ENCODE measurements at regions not wholly inside any gene's neighbourhood (a gene's known extent, or its start where the extent isn't known, plus 50 kb on each side); places are given as distances from the start of the nearest gene placed in this dataset.
"Not testable (repeated sequence)": the region's sequence is repeated elsewhere in the genome, so short reads cannot be mapped to it uniquely, and the experiment has no call there.

GRCh38 chrX:40406330-40406859 is 174.4 kb upstream of the ATP6AP2 start:
- no peak for DNase-seq

DNA sequence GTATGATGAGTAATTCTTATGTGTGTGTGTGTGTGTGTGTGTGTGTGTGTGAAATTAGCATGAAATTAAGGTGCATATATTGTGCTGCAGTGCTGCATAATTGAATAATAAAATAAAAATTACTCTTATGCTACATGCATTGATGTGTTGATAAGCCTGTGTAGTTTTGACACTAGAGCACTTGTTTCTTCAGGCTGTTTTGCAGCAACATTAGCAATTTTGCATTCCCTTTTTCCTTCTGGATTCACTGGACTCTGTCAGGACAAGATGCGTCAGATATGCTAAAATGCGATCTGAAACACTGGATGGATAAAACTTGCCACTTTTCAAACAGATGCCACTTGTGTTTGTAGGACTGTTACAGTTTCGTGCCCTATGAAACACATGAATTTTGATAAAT is 175.4 kb upstream of the ATP6AP2 start:
- DNase-seq = no peak

DNA sequence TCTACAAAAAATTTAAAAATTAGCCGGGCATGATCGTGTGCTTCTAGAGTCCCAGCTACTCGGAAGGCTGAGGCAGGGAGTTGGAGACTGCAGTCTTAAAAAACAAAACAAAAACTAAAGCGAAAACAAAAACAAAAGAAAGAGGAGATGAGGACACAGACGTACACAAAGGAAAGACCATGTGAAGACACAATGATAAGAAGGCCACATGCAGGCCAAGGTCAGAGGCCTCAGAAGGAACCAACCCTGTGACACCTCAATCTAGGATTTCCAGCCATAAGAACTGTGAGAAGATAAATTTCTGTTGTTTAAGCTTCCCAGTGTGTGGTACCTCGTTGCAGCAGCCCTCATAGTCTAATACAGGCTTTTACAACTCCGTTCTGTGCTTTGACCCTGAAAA is 177.0 kb upstream of the ATP6AP2 start:
- DNase-seq = no peak

DNA sequence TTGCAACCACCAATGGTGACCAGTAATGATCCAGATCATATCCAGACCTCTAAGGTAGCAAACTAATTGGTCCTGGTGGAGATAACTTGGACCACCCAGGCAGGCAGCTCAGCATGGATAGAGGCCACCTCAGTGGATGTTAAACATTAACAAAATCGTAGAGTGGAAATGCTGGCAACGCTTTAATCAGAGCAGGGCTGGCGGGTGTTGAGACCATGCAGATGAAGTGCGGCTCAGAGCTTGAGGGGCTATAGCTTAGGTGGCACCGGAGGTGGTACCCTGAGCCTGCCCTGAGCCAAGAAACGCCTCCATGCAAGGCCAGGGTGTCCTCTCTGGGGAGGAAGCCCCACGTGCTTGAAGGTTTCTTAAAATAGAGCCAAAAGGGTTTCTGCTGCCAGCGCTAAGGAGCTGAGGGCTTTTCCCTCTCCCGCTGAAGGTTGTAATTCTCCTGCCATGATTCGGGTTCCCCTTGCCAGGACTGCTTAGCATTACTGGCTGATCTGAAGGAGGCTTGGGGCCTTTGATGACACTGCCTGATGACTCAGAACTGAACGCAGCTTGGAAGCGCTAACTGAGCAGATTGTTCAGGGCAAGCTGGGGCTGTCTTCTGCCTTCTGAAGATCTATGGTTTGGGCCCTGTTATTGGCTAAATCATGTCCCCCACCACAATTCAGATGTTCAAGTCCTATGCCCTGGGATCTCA is 177.8 kb upstream of the ATP6AP2 start:
- DNase-seq = no peak

- DNase-seq = no peak
Observed at GRCh38 chrX:40395102-40395501, 185.7 kb upstream of the ATP6AP2 start.

- no peak for DNase-seq
Observed at GRCh38 chrX:40394302-40394701, 186.5 kb upstream of the ATP6AP2 start.

DNA sequence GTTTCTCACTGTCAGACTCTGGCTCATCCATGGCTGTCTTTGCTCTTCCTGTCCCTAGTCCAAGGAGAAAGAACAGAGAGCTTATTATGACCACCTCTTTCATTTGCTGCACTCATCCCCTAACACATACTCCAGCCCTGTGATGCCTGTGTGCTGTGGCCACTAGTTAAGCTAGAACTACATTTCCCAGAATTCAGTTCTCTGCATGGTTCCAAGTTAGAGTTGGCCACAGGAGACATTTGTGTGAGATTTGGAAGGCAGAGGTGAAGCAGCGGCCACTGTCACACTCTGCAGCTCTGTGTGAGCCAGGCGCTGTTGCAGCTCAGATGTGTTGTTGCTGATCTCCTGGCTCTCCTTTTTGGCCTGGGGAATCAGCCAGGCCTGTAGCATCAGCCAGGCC is 188.2 kb upstream of the ATP6AP2 start:
- DNase-seq = no peak

GRCh38 chrX:40391662-40392061 is 189.1 kb upstream of the ATP6AP2 start:
- no peak for DNase-seq

GRCh38 chrX:40389555-40389954 is 191.2 kb upstream of the ATP6AP2 start:
- DNase-seq = no peak

- no peak for DNase-seq
Observed at GRCh38 chrX:40388441-40388840, 192.3 kb upstream of the ATP6AP2 start.

DNA sequence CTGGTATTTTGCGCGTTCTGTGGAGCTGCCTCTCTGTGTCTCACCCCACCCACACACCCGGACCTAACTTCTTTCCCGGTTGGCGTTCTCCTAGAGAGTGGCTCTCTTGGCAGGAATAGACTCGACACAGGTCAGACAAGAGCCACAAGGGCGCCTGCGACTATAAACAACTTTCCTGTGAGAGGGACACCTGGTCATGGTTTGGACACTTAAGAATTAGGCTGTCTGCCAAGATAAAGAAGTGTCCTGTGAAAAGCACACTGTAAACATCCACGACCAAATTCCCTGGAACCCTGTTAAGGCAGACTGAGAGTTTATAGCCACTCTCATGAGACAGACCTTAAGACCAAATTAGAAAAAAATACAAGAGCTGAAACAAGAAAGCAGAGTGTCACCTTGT is 192.9 kb upstream of the ATP6AP2 start:
- DNase-seq = not testable (repeated sequence)

DNA sequence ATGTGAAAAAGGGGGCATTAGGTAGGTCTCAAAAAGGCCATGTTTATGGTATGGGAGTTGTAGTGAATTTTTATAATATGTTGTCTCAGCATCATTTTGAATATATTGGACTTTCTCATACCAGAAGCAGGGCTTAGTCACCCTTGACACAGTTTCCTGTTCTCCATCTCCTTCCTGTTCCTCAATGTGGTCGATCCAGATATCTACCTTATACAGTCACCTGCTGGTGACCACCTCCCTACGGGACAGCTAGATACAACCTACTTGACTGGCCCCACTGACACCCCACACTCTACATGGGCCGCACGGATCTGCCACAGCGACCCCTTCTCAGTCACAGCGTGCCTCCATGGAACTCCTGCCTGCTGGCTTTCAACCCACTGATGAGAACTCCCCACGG is 193.5 kb upstream of the ATP6AP2 start:
- DNase-seq = not testable (repeated sequence)

- DNase-seq = no peak
Observed at GRCh38 chrX:40385682-40386081, 195.1 kb upstream of the ATP6AP2 start.

DNA sequence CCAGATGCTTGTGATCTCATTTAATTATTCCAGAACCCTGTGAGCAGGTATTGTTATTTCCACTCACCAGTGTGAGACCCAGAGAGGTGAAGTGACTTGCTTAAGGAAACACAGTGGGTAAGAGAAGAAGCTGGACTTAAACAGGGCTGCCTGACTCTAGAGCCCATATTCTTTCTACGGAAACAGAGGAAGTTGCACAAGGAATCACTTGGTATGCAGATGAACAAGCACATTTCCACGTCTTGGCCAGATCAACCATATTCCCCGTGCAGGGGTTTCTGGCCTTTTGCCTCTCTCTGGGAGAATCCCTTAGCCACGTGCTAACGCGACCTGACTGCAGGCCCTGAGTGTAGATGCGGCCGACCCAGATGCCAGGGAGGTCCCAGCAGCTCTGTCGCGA is 195.5 kb upstream of the ATP6AP2 start:
- DNase-seq = no peak

DNA sequence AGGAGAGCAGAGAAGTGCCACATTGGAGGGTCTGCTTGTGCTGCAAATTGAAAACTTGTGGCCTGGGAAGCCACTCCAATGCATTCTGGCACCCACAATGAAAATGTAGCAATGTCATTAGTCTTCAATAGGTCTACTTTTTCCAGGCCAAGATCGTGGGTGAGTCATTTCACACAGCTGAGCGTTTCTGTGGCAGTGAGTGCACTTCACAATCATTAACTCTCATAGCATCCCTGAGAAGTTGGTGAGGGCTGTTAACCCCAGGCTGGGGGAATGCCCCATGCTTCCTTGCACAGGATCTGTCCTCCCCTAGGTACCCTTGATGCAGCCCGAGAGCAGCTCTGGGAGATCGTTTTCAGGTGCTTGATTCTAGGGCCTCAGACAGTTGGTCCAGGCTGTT is 196.8 kb upstream of the ATP6AP2 start:
- no peak for DNase-seq

GRCh38 chrX:40383360-40383759 is 197.4 kb upstream of the ATP6AP2 start:
- DNase-seq = peak; percentile 21

- DNase-seq = no peak
Observed at GRCh38 chrX:40380655-40381488, 199.9 kb upstream of the ATP6AP2 start.

DNA sequence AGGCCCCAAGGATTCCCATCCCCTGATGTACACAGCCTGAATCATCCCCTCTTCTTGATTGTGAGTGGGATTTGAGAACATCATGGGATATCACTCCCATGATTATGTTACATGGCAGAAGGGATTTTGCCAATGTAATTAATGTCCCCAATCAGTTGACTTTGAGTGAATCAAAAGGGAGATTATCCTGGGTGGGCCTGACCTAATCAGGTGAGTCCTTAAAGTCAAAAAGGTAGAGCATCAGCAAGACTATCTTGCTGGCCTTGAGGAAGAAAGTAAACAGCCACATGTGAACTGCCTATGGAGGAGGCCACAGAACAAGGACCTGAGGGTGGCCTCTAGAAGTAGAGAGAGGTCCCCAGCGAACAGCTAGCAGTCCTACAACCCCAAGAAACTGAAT is 203.1 kb upstream of the ATP6AP2 start:
- DNase-seq = no peak

DNA sequence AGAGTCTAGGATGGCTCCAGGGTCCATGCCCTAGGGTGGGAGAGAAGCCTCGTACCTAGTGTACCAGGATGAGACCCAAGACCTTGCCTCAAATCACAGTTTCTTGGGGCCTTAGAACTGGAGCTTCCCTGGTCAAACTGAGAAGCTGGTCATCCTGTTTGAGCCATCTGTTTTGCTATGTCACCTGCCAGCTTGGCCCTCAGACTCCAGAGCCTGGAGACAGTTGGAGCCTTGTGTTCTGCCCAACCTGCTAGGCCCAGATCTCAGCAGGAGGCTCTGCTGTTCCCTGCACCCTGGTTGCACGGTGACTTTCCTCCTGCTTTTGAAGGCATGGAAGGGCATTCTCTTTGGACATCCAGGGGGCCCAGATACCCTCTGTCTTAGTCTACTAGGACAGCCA is 206.3 kb upstream of the ATP6AP2 start:
- no peak for DNase-seq

DNA sequence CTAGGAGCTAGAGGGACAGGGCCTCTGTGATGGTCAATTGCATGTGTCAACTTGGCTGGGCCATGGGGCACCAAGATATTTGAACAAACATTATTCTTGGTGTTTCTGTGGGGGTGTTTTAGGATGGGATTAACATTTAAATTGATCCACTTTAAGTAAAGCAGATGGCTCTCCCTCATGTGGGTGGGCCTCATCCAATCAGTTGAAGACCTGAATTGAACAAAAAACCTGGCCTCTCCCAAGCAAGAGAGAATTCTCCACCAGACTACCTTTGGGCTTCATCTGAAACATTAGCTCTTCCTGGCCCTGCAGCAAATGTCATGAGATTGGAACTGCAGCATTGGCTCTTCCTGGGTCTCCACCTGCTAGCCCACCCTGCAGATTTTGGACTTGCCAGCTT is 207.1 kb upstream of the ATP6AP2 start:
- DNase-seq = no peak

DNA sequence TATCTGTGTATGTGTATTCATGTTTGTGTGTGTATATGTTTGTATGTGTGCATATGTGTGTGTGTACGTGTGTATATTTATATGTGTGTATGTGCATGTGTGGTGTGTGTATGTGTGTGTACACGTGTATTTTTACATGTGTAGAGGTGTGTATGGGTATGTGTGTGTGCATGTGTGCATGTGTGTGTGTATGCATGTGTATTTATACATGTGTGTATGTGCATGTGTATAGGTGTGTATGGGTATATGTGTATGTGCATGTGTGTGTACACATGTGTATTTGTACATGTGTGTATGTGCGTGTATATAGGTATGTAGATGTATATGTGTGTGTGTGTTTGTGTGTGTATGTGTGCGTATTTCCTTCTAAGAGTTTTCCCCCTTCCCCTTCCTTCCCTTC is 207.7 kb upstream of the ATP6AP2 start:
- DNase-seq = no peak

DNA sequence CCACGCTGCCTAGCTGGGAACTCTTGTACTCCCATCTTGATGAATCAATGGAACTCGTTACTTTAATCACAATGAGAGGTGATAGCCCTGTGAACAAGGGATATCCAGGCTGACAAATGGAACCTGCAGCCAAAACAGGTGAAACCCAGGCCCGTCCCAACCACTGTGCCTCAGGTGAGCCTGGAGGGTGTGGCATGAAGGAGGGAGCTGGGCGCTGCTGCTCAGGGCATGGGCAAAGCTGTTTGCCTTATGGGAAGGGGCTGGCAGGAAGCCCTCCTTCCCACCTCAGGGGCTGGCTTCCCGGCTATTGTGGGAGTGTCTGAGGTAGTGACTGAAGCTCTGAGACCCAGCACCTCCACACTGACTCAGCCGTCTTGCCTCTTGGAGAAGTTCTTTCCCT is 209.4 kb upstream of the ATP6AP2 start:
- no peak for DNase-seq

GRCh38 chrX:40368611-40369061 is 212.1 kb upstream of the ATP6AP2 start:
- no peak for DNase-seq

GRCh38 chrX:40366661-40367060 is 214.1 kb upstream of the ATP6AP2 start:
- no peak for DNase-seq
